Breast epithelium (tissue), 4 donors: ENCODE measurements at regions not wholly inside any gene's neighbourhood (a gene's known extent, or its start where the extent isn't known, plus 50 kb on each side); places are given as distances from the start of the nearest gene placed in this dataset.

Source experiments
- DNase-seq, 2 donors: peaks; one replicate each; pipeline ENCODE4 v3.0.0-alpha.2; 2019; ENCODE audit warnings: low spot score in 2 of 2
- H3K27ac ChIP-seq, 2 donors: fragments of 200-600 bp; sonication (generic) in 1 of 2; one replicate each; pipeline ENCODE4 v1.5.1; 2016 to 2019; ENCODE audit warnings: mild to moderate bottlenecking in 1 of 2
- H3K27me3 ChIP-seq, 2 donors: fragments of 200-600 bp; sonication (generic) in 1 of 2; one replicate each; pipeline versions ENCODE4 v1.5.1 to v1.6.0; 2017 to 2019; ENCODE audit warnings: control low read depth in 1 of 2, mild to moderate bottlenecking in 1 of 2
- H3K36me3 ChIP-seq: fragments of 200-600 bp; one replicate; pipeline ENCODE4 v1.5.1; 2019
- H3K4me1 ChIP-seq, 2 donors: fragments of 200-600 bp; sonication (generic); one replicate each; pipeline ENCODE4 v1.5.1; 2016 to 2019; ENCODE audit warnings: control low read depth in 1 of 2
- H3K4me3 ChIP-seq, 3 donors: fragments of 200-600 bp; sonication (generic); 1 replicate in 2 of 3; 2 replicates in 1 of 3; pipeline ENCODE4 v1.5.1; 2016 to 2019; ENCODE audit warnings: mild to moderate bottlenecking in 3 of 3, moderate library complexity in 2 of 3
- H3K9me3 ChIP-seq, 2 donors: fragments of 200-600 bp; sonication (generic) in 1 of 2; one replicate each; pipeline ENCODE4 v1.5.1; 2016 to 2019; ENCODE audit warnings: control low read depth in 1 of 2
- CTCF ChIP-seq, 3 donors: fragments of 450-650 bp; IDR thresholded peaks; one replicate each; pipeline ENCODE4 v1.5.1; 2016 to 2017; ENCODE audit warnings: antibody characterized with exemption in 3 of 3, mild to moderate bottlenecking in 3 of 3, moderate library complexity in 3 of 3
- POLR2A ChIP-seq: fragments of 450-650 bp; IDR thresholded peaks from one replicate; pipeline ENCODE4 v1.6.1; 2016; ENCODE audit warnings: antibody characterized with exemption, mild to moderate bottlenecking, moderate library complexity
- POLR2AphosphoS5 ChIP-seq, 3 donors: sonication (generic); formaldehyde crosslinking; IDR thresholded peaks; one replicate each; pipeline ENCODE4 v1.6.1; 2017; ENCODE audit warnings: antibody characterized with exemption in 3 of 3
- intact Hi-C: fragments of 100-400 bp; cut with DNase I; formaldehyde crosslinking; loops from one replicate; pipeline ENCODE4 v1.15.1; 2023; ENCODE audit warnings: low total_unique reads

- H3K36me3 ChIP-seq: no peaks in the 10 kb centered on the region
- no peaks in the 10 kb centered on the region for H3K9me3 ChIP-seq
- TF ChIP-seq POLR2AphosphoS5 (IDR thresholded peaks at IDR 0.05): no peak
- no peak for TF ChIP-seq CTCF (IDR thresholded peaks at IDR 0.05)
- TF ChIP-seq POLR2A: no peak
- H3K27ac ChIP-seq: no peak overlapping the region
- H3K27me3 ChIP-seq: no peaks in the 10 kb centered on the region
- no peak overlapping the region for H3K4me3 ChIP-seq
- DNase-seq: no peak
- no peaks in the 10 kb centered on the region for H3K4me1 ChIP-seq
- intact Hi-C loops: no loop called here
Measured at GRCh38 chr3:44106756-44107155, 134.9 kb upstream of the TOPAZ1 start.

GRCh38 chr3:44108481-44108880 lies 133.2 kb upstream of the TOPAZ1 start:
- Histone ChIP-seq H3K9me3 (no peaks in the 10 kb centered on the region), H3K4me3 (no peak overlapping the region), H3K4me1 (no peaks in the 10 kb centered on the region), H3K36me3 (no peaks in the 10 kb centered on the region), H3K27ac (no peak overlapping the region), H3K27me3 (no peaks in the 10 kb centered on the region)
- intact Hi-C loops: no loop called here
- DNase-seq: no peak
- TF ChIP-seq POLR2AphosphoS5 (IDR thresholded peaks at IDR 0.05) (no peak), POLR2A (no peak), CTCF (IDR thresholded peaks at IDR 0.05) (no peak)

GRCh38 chr3:44109771-44110361 lies 131.8 kb upstream of the TOPAZ1 start:
- H3K36me3 ChIP-seq: no peaks in the 10 kb centered on the region
- no peaks in the 10 kb centered on the region for H3K27me3 ChIP-seq
- TF ChIP-seq CTCF (IDR thresholded peaks at IDR 0.05): no peak
- TF ChIP-seq POLR2A: no peak
- TF ChIP-seq POLR2AphosphoS5 (IDR thresholded peaks at IDR 0.05): no peak
- H3K4me3 ChIP-seq: no peak overlapping the region
- intact Hi-C loops: no loop called here
- DNase-seq: peak in 1 of 2 donors; percentile 24
- no peaks in the 10 kb centered on the region for H3K4me1 ChIP-seq
- no peak overlapping the region for H3K27ac ChIP-seq
- H3K9me3 ChIP-seq: no peaks in the 10 kb centered on the region

- no peak for DNase-seq
- TF ChIP-seq POLR2AphosphoS5 (IDR thresholded peaks at IDR 0.05) (no peak), CTCF (IDR thresholded peaks at IDR 0.05) (no peak), POLR2A (no peak)
- Histone ChIP-seq H3K27ac (no peak overlapping the region), H3K4me3 (no peak overlapping the region), H3K36me3 (no peaks in the 10 kb centered on the region), H3K27me3 (no peaks in the 10 kb centered on the region), H3K4me1 (no peaks in the 10 kb centered on the region), H3K9me3 (no peaks in the 10 kb centered on the region)
- intact Hi-C loops: no loop called here
Measured at GRCh38 chr3:44110648-44111047, 131.0 kb upstream of the TOPAZ1 start.

GRCh38 chr3:44111482-44111881 lies 130.2 kb upstream of the TOPAZ1 start:
- no peaks in the 10 kb centered on the region for H3K9me3 ChIP-seq
- intact Hi-C loops: no loop called here
- H3K27ac ChIP-seq: no peak overlapping the region
- H3K27me3 ChIP-seq: no peaks in the 10 kb centered on the region
- TF ChIP-seq POLR2A: no peak
- no peak for TF ChIP-seq CTCF (IDR thresholded peaks at IDR 0.05)
- no peak for TF ChIP-seq POLR2AphosphoS5 (IDR thresholded peaks at IDR 0.05)
- H3K4me1 ChIP-seq: no peaks in the 10 kb centered on the region
- DNase-seq: no peak
- no peak overlapping the region for H3K4me3 ChIP-seq
- H3K36me3 ChIP-seq: no peaks in the 10 kb centered on the region
